ENCODE measurements at regions not wholly inside any gene's neighbourhood (a gene's known extent, or its start where the extent isn't known, plus 50 kb on each side); places are given as distances from the start of the nearest gene placed in this dataset.

- intact Hi-C loops (cut with micrococcal nuclease) = no loop called here
- no peaks in the 10 kb centered on the region for H4K20me1 ChIP-seq (ENCODE audit: insufficient read depth, low read length)
- H2AFZ ChIP-seq (ENCODE audit: insufficient read depth, low read depth, low read length, poor library complexity, severe bottlenecking) = no peak overlapping the region
- H3K79me2 ChIP-seq (ENCODE audit: insufficient read depth, low read length) = no peaks in the 10 kb centered on the region
- H3K27ac ChIP-seq (ENCODE audit: low read depth in 1 of 2, low read length in 2 of 2) = no peak overlapping the region
- no peak for TF ChIP-seq CTCF (IDR thresholded peaks at IDR 0.05)
- no peak for DNase-seq
- Mint-ChIP-seq H3K4me1 (no peaks in the 10 kb centered on the region), H3K27ac (no peak overlapping the region), H3K27me3 (ENCODE audit: low read depth in 3 of 3) (peaks cover 8 to 11% (median 10%) of the 10 kb centered on the region in 3 donors), H3K9me3 (peaks cover 0 to 6% (median 1%) of the 10 kb centered on the region in 7 donors), H3K36me3 (no peaks in the 10 kb centered on the region), H3K4me3 (no peak overlapping the region)
- H3K27me3 ChIP-seq (ENCODE audit: control insufficient read depth in 2 of 2, insufficient read depth in 2 of 2, low read length in 2 of 2) = no peaks in the 10 kb centered on the region
- H3K4me1 ChIP-seq (ENCODE audit: control insufficient read depth in 1 of 2, insufficient read depth in 2 of 2, low read length in 2 of 2) = no peaks in the 10 kb centered on the region
- H3K4me2 ChIP-seq (replicated peaks; ENCODE audit: extremely low read depth, low read length, poor library complexity, severe bottlenecking) = no peak overlapping the region
- H3K9ac ChIP-seq (ENCODE audit: insufficient read depth, low read length, poor library complexity, severe bottlenecking) = no peak overlapping the region
- WGBS (ENCODE audit: insufficient coverage) = no CpG with 5 or more reads among the region's 3 CpGs
- no peaks in the 10 kb centered on the region for H3K36me3 ChIP-seq (replicated peaks in 1 of 2; ENCODE audit: control insufficient read depth in 1 of 2, insufficient read depth in 2 of 2, low read length in 2 of 2)
- H3K4me3 ChIP-seq (replicated peaks in 1 of 3; ENCODE audit: low read depth in 2 of 3, low read length in 3 of 3) = no peak overlapping the region
- no peaks in the 10 kb centered on the region for H3K9me3 ChIP-seq (replicated peaks in 1 of 2; ENCODE audit: control insufficient read depth in 1 of 2, insufficient read depth in 1 of 2, low read length in 2 of 2)
Measured at GRCh38 chr1:244116946-244117345, 65.9 kb downstream of the ZBTB18 start.

GRCh38 chr1:244118109-244118761 is 67.2 kb downstream of the ZBTB18 start:
- Histone ChIP-seq H4K20me1 (ENCODE audit: insufficient read depth, low read length) (no peaks in the 10 kb centered on the region), H3K4me2 (replicated peaks; ENCODE audit: extremely low read depth, low read length, poor library complexity, severe bottlenecking) (no peak overlapping the region), H3K4me1 (ENCODE audit: control insufficient read depth in 1 of 2, insufficient read depth in 2 of 2, low read length in 2 of 2) (no peaks in the 10 kb centered on the region), H3K79me2 (ENCODE audit: insufficient read depth, low read length) (no peaks in the 10 kb centered on the region), H2AFZ (ENCODE audit: insufficient read depth, low read depth, low read length, poor library complexity, severe bottlenecking) (no peak overlapping the region), H3K4me3 (replicated peaks in 1 of 3; ENCODE audit: low read depth in 2 of 3, low read length in 3 of 3) (no peak overlapping the region), H3K27me3 (ENCODE audit: control insufficient read depth in 2 of 2, insufficient read depth in 2 of 2, low read length in 2 of 2) (no peaks in the 10 kb centered on the region), H3K27ac (ENCODE audit: low read depth in 1 of 2, low read length in 2 of 2) (no peak overlapping the region), H3K36me3 (replicated peaks in 1 of 2; ENCODE audit: control insufficient read depth in 1 of 2, insufficient read depth in 2 of 2, low read length in 2 of 2) (no peaks in the 10 kb centered on the region), H3K9me3 (replicated peaks in 1 of 2; ENCODE audit: control insufficient read depth in 1 of 2, insufficient read depth in 1 of 2, low read length in 2 of 2) (no peaks in the 10 kb centered on the region), H3K9ac (ENCODE audit: insufficient read depth, low read length, poor library complexity, severe bottlenecking) (no peak overlapping the region)
- 81% methylated on average over 10 of the region's 16 CpGs for WGBS (ENCODE audit: insufficient coverage)
- Mint-ChIP-seq H3K27me3 (ENCODE audit: low read depth in 3 of 3) (peaks cover 9 to 11% (median 10%) of the 10 kb centered on the region in 3 donors), H3K4me3 (no peak overlapping the region), H3K9me3 (peaks cover 0 to 6% (median 1%) of the 10 kb centered on the region in 7 donors), H3K27ac (no peak overlapping the region), H3K4me1 (no peaks in the 10 kb centered on the region), H3K36me3 (no peaks in the 10 kb centered on the region)
- intact Hi-C loops (cut with micrococcal nuclease) = no loop called here
- TF ChIP-seq CTCF (IDR thresholded peaks at IDR 0.05) = no peak
- DNase-seq = no peak

Measured in CD14-positive monocyte (primary cell).